HG03103 (cell line): ENCODE measurements at regions not wholly inside any gene's neighbourhood (a gene's known extent, or its start where the extent isn't known, plus 50 kb on each side); places are given as distances from the start of the nearest gene placed in this dataset.
A peak's percentile ranks its signal among the peaks of the same experiment; 100 is the strongest.
"Not testable (repeated sequence)": the region's sequence is repeated elsewhere in the genome, so short reads cannot be mapped to it uniquely, and the experiment has no call there.

Experiments used
- ATAC-seq: cut with Tn5 transposase; IDR thresholded peaks from one replicate; pipeline ENCODE4 v1.9.1; 2021; ENCODE audit warnings: low read depth; ENCODE audit not compliant: unreplicated experiment

GRCh38 chr3:193946945-193947344 lies 189.0 kb upstream of the HES1 start:
- ATAC-seq = no peak

GRCh38 chr3:193947596-193947995 lies 188.4 kb upstream of the HES1 start:
- ATAC-seq = no peak

GRCh38 chr3:193948459-193948858 lies 187.5 kb upstream of the HES1 start:
- no peak for ATAC-seq

GRCh38 chr3:193951859-193952258 lies 184.1 kb upstream of the HES1 start:
- no peak for ATAC-seq

- no peak for ATAC-seq
These were observed 181.2 kb upstream of the HES1 start for GRCh38 chr3:193954752-193955151.

- ATAC-seq = no peak
These were observed 180.2 kb upstream of the HES1 start for GRCh38 chr3:193955719-193956118.

GRCh38 chr3:193959861-193960260 lies 176.1 kb upstream of the HES1 start:
- ATAC-seq = no peak

GRCh38 chr3:193960487-193961274 lies 175.3 kb upstream of the HES1 start:
- ATAC-seq = no peak

GRCh38 chr3:193962986-193963685 lies 172.8 kb upstream of the HES1 start:
- no peak for ATAC-seq

- ATAC-seq = peak; percentile 94
These were observed 172.0 kb upstream of the HES1 start for GRCh38 chr3:193963808-193964516.

- no peak for ATAC-seq
These were observed 171.4 kb upstream of the HES1 start for GRCh38 chr3:193964517-193964880.

- ATAC-seq = no peak
These were observed 167.5 kb upstream of the HES1 start for GRCh38 chr3:193968380-193968974.

- not testable (repeated sequence) for ATAC-seq
These were observed 165.7 kb upstream of the HES1 start for GRCh38 chr3:193970131-193970772.

GRCh38 chr3:193970773-193971206 lies 165.2 kb upstream of the HES1 start:
- peak; percentile 16 for ATAC-seq

GRCh38 chr3:193971261-193971751 lies 164.6 kb upstream of the HES1 start:
- ATAC-seq = peak; percentile 56

- no peak for ATAC-seq
These were observed 164.0 kb upstream of the HES1 start for GRCh38 chr3:193971966-193972365.

- ATAC-seq = no peak
These were observed 163.1 kb upstream of the HES1 start for GRCh38 chr3:193972832-193973231.

GRCh38 chr3:193974191-193974652 lies 161.7 kb upstream of the HES1 start:
- ATAC-seq = no peak

GRCh38 chr3:193974671-193975535 lies 161.0 kb upstream of the HES1 start:
- ATAC-seq = no peak
